Naive thymus-derived CD4-positive, alpha-beta T cell (primary cell): ENCODE measurements at regions not wholly inside any gene's neighbourhood (a gene's known extent, or its start where the extent isn't known, plus 50 kb on each side); places are given as distances from the start of the nearest gene placed in this dataset.
"Not testable (repeated sequence)": the region's sequence is repeated elsewhere in the genome, so short reads cannot be mapped to it uniquely, and the experiment has no call there.

Experiments used
- ATAC-seq: fragments of 150-1000 bp; cut with Tn5 transposase; 2 replicates; pipeline ENCODE4 v1.10.0; 2021; ENCODE audit warnings: mild to moderate bottlenecking, moderate library complexity
- CTCF ChIA-PET: fragments of 350-600 bp; sonication (Branson Sonifier 250); formaldehyde crosslinking; loops from one replicate; lab custom pipeline; 2021; ENCODE audit warnings: antibody characterized with exemption; lab: Charles Lee
- POLR2A ChIA-PET: fragments of 350-600 bp; sonication (Branson Sonifier 250); formaldehyde crosslinking; loops from one replicate; lab custom pipeline; 2021; ENCODE audit warnings: antibody characterized with exemption, inconsistent platforms; lab: Charles Lee
- DNase-seq, 9 donors: peaks; one replicate each; pipeline versions ENCODE4 v3.0.0 to v3.0.0-alpha.2; 2020 to 2022; ENCODE audit warnings: mixed read lengths in 1 of 9
- H3K27ac ChIP-seq: one replicate; pipeline ENCODE4 v1.7.0; 2013; ENCODE audit warnings: mild to moderate bottlenecking, low read depth, low read length, moderate library complexity
- H3K27me3 ChIP-seq, 2 donors: one replicate each; pipeline ENCODE4 v1.7.0; 2013; ENCODE audit warnings: low read length in 2 of 2, mild to moderate bottlenecking in 2 of 2, moderate library complexity in 2 of 2; ENCODE audit not compliant: control insufficient read depth in 2 of 2, insufficient read depth in 2 of 2
- H3K36me3 ChIP-seq, 3 experiments: 1 replicate in 2 of 3; 2 replicates in 1 of 3; pipeline ENCODE4 v1.7.0; 2013; ENCODE audit warnings: low read length in 3 of 3, mild to moderate bottlenecking in 3 of 3, moderate library complexity in 1 of 3; ENCODE audit not compliant: insufficient read depth in 3 of 3, control insufficient read depth in 2 of 3
- H3K4me1 ChIP-seq, 2 donors: one replicate each; pipeline ENCODE4 v1.7.0; 2013; ENCODE audit warnings: low read length in 2 of 2, mild to moderate bottlenecking in 2 of 2, moderate library complexity in 1 of 2; ENCODE audit not compliant: control insufficient read depth in 2 of 2, insufficient read depth in 2 of 2
- H3K4me3 ChIP-seq: 2 replicates; pipeline ENCODE4 v1.7.0; 2013; ENCODE audit warnings: mild to moderate bottlenecking, low read length
- H3K9me3 ChIP-seq, 3 experiments: 1 replicate in 2 of 3; 2 replicates in 1 of 3; pipeline ENCODE4 v1.7.0; 2013; ENCODE audit warnings: low read length in 3 of 3; ENCODE audit not compliant: control insufficient read depth in 2 of 3
- H3K27ac Mint-ChIP-seq, 9 donors: one replicate each; pipeline ENCODE4 v1.8.0; 2020 to 2022; ENCODE audit warnings: mixed read lengths in 9 of 9, mild to moderate bottlenecking in 8 of 9, moderate library complexity in 5 of 9, inconsistent platforms in 2 of 9
- H3K27me3 Mint-ChIP-seq, 5 donors: one replicate each; pipeline ENCODE4 v1.8.0; 2021 to 2022; ENCODE audit warnings: mixed read lengths in 5 of 5, mild to moderate bottlenecking in 1 of 5
- H3K36me3 Mint-ChIP-seq, 5 donors: one replicate each; pipeline ENCODE4 v1.8.0; 2020 to 2022; ENCODE audit warnings: mixed read lengths in 5 of 5, mild to moderate bottlenecking in 3 of 5, inconsistent platforms in 1 of 5
- H3K4me1 Mint-ChIP-seq, 7 donors: one replicate each; pipeline ENCODE4 v1.8.0; 2020 to 2022; ENCODE audit warnings: mixed read lengths in 7 of 7, mild to moderate bottlenecking in 3 of 7, inconsistent platforms in 1 of 7
- H3K4me3 Mint-ChIP-seq, 10 donors: one replicate each; pipeline ENCODE4 v1.8.0; 2020 to 2022; ENCODE audit warnings: mild to moderate bottlenecking in 10 of 10, mixed read lengths in 10 of 10, moderate library complexity in 6 of 10, inconsistent platforms in 2 of 10
- H3K9me3 Mint-ChIP-seq, 11 donors: one replicate each; pipeline ENCODE4 v1.8.0; 2020 to 2022; ENCODE audit warnings: mixed read lengths in 11 of 11, mild to moderate bottlenecking in 4 of 11, inconsistent platforms in 1 of 11, moderate library complexity in 1 of 11
- intact Hi-C, 2 donors: fragments of 100-400 bp; cut with micrococcal nuclease; formaldehyde crosslinking; loops; one replicate each; pipeline ENCODE4 v1.15.1; 2023

DNA sequence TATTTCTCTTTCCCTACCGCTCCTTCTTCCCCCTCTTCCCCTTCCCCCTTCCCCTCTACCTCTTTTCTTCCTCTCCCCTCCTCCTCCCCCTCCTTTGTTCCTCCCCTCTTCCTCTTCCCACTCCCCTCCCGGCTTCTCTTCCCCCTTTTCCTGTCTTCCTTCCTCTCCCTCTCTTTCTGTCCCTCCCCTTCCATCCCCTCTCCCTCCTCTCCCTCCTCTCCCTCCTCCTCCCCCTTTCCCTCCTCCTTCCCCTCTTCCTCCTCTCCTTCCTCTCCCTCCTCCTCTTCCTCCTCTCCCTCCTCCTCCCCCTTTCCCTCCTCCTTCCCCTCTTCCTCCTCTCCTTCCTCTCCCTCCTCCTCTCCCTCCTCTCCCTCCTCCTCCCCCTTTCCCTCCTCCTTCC lies 81.5 kb downstream of the TFAP2C start:
- H3K36me3 ChIP-seq, H3K4me3 Mint-ChIP-seq, CTCF ChIA-PET, H3K9me3 ChIP-seq, DNase-seq, intact Hi-C loops, ATAC-seq, H3K4me1 ChIP-seq, H3K4me3 ChIP-seq, H3K27ac ChIP-seq, H3K27ac Mint-ChIP-seq, H3K36me3 Mint-ChIP-seq, POLR2A ChIA-PET, H3K27me3 ChIP-seq, H3K4me1 Mint-ChIP-seq: not testable (repeated sequence)
- H3K27me3 Mint-ChIP-seq, result peaks cover 0 to 24% (median 22%) of the 10 kb centered on the region in 5 donors
- H3K9me3 Mint-ChIP-seq, result peaks cover 0 to 13% (median 0%) of the 10 kb centered on the region in 11 donors

DNA sequence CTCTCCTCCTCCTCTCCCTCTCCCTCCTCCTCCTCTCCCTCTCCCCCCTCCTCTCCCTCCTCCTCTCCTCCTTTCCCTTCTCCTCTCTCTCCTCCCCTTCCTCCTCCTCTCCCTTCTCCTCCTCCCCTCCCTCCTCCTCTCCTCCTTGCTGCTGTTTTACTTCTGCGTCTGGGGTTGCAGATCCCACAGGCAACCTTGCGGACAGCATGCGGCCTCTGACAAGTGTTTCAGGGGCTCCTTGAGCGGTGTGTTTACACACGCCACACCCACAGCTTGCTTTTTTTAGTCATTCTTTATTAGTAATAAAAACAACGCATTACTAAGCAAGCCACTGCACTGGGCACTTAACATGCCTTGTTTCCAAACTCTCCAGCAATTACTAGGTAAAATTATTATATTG lies 81.9 kb downstream of the TFAP2C start:
- no peak overlapping the region for H3K27ac ChIP-seq
- POLR2A ChIA-PET, result no interaction called here
- DNase-seq, result no peak
- no peak overlapping the region for H3K4me3 Mint-ChIP-seq
- H3K4me1 Mint-ChIP-seq, result peaks cover 0 to 2% (median 0%) of the 10 kb centered on the region in 7 donors
- H3K36me3 Mint-ChIP-seq, result peaks cover 0 to 5% (median 0%) of the 10 kb centered on the region in 5 donors
- H3K4me1 ChIP-seq, result no peaks in the 10 kb centered on the region
- CTCF ChIA-PET, result no interaction called here
- intact Hi-C loops, result no loop called here
- no peak overlapping the region for H3K4me3 ChIP-seq
- H3K27me3 ChIP-seq, result no peaks in the 10 kb centered on the region
- H3K27ac Mint-ChIP-seq, result no peak overlapping the region
- H3K9me3 ChIP-seq, result no peaks in the 10 kb centered on the region
- H3K36me3 ChIP-seq, result no peaks in the 10 kb centered on the region
- no peak for ATAC-seq
- peaks cover 0 to 10% (median 0%) of the 10 kb centered on the region in 11 donors for H3K9me3 Mint-ChIP-seq
- peaks cover 0 to 25% (median 20%) of the 10 kb centered on the region in 5 donors for H3K27me3 Mint-ChIP-seq

DNA sequence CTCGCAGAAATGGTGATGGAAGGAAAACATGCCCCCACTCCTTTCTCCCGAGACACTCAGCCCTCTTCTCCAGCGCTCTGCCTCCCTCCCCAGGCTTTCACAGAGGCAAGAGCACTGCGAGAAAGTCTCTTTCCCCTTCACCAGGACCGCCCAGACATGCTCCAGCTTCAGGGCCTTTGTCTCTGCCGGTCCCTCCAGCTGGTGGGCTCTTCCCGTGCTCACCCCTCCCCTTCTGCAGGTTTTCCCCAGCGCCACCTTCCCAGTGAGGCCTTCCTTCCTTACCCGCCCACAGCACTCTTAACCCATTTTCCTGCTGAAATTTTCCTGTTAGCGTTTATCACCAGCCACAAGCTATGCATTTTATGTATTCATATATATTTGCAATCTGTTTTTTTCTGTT lies 86.2 kb downstream of the TFAP2C start:
- no peak for DNase-seq
- CTCF ChIA-PET, result no interaction called here
- H3K36me3 Mint-ChIP-seq, result peaks cover 0 to 5% (median 0%) of the 10 kb centered on the region in 5 donors
- H3K27ac ChIP-seq, result no peak overlapping the region
- H3K36me3 ChIP-seq, result no peaks in the 10 kb centered on the region
- ATAC-seq, result no peak
- no peaks in the 10 kb centered on the region for H3K27me3 ChIP-seq
- H3K9me3 Mint-ChIP-seq, result peaks cover 0 to 9% (median 0%) of the 10 kb centered on the region in 11 donors
- H3K4me3 Mint-ChIP-seq, result no peak overlapping the region
- POLR2A ChIA-PET, result no interaction called here
- no peak overlapping the region for H3K27ac Mint-ChIP-seq
- H3K27me3 Mint-ChIP-seq, result peaks cover 0 to 26% (median 16%) of the 10 kb centered on the region in 5 donors
- no peaks in the 10 kb centered on the region for H3K9me3 ChIP-seq
- H3K4me3 ChIP-seq, result no peak overlapping the region
- intact Hi-C loops, result no loop called here
- no peaks in the 10 kb centered on the region for H3K4me1 ChIP-seq
- peaks cover 0 to 2% (median 0%) of the 10 kb centered on the region in 7 donors for H3K4me1 Mint-ChIP-seq

GRCh38 chr20:56715902-56716519 lies 86.9 kb downstream of the TFAP2C start:
- Mint-ChIP-seq H3K9me3 (peaks cover 0 to 9% (median 0%) of the 10 kb centered on the region in 11 donors), H3K4me3 (no peak overlapping the region), H3K27ac (no peak overlapping the region), H3K36me3 (peaks cover 0 to 5% (median 0%) of the 10 kb centered on the region in 5 donors), H3K4me1 (peaks cover 0 to under 1% (median 0%) of the 10 kb centered on the region in 7 donors), H3K27me3 (peaks cover 0 to 25% (median 16%) of the 10 kb centered on the region in 5 donors)
- ATAC-seq (no peak), DNase-seq (no peak)
- intact Hi-C loops, result no loop called here
- no peaks in the 10 kb centered on the region for H3K4me1 ChIP-seq
- no peaks in the 10 kb centered on the region for H3K9me3 ChIP-seq
- H3K27ac ChIP-seq, result no peak overlapping the region
- no peaks in the 10 kb centered on the region for H3K36me3 ChIP-seq
- CTCF ChIA-PET, result no interaction called here
- no peaks in the 10 kb centered on the region for H3K27me3 ChIP-seq
- POLR2A ChIA-PET, result no interaction called here
- no peak overlapping the region for H3K4me3 ChIP-seq

DNA sequence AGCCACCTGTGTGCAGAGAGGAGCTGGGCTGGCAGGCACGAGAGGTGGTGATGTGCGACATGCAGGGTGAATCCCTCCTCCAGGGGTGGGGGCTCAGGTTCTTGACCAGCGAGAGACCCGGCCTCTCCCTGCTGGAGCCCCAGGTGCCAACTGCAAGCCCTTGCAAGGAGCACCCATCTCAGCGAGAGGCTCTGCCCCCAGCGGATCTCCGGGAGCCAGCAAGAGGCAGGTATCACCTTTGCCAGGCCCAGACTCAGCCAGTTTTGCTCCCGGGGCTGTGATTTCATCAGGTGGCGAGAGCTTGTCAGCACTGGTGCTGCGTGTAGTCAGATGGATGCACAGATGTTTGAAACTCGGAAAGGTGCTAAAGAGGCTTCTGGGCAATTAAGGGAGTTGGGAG lies 87.7 kb downstream of the TFAP2C start:
- peaks cover 0 to 5% (median 0%) of the 10 kb centered on the region in 11 donors for H3K9me3 Mint-ChIP-seq
- Histone ChIP-seq H3K9me3 (no peaks in the 10 kb centered on the region), H3K4me1 (no peaks in the 10 kb centered on the region), H3K27me3 (no peaks in the 10 kb centered on the region), H3K36me3 (no peaks in the 10 kb centered on the region), H3K4me3 (no peak overlapping the region), H3K27ac (no peak overlapping the region)
- CTCF ChIA-PET, result no interaction called here
- POLR2A ChIA-PET, result no interaction called here
- H3K4me1 Mint-ChIP-seq, result peaks cover 0 to 1% (median 0%) of the 10 kb centered on the region in 7 donors
- intact Hi-C loops, result no loop called here
- H3K4me3 Mint-ChIP-seq, result no peak overlapping the region
- H3K27ac Mint-ChIP-seq, result no peak overlapping the region
- H3K27me3 Mint-ChIP-seq, result peaks cover 0 to 17% (median 10%) of the 10 kb centered on the region in 5 donors
- H3K36me3 Mint-ChIP-seq, result no peaks in the 10 kb centered on the region
- no peak for ATAC-seq
- DNase-seq, result no peak

GRCh38 chr20:56718816-56719215 lies 89.7 kb downstream of the TFAP2C start:
- Mint-ChIP-seq H3K9me3 (peaks cover 0 to 4% (median 0%) of the 10 kb centered on the region in 11 donors), H3K27ac (no peak overlapping the region), H3K4me3 (no peak overlapping the region), H3K27me3 (peaks cover 0 to 18% (median 10%) of the 10 kb centered on the region in 5 donors), H3K4me1 (peaks cover 0 to 6% (median 0%) of the 10 kb centered on the region in 7 donors), H3K36me3 (no peaks in the 10 kb centered on the region)
- no peak overlapping the region for H3K4me3 ChIP-seq
- DNase-seq, result no peak
- intact Hi-C loops, result no loop called here
- no peaks in the 10 kb centered on the region for H3K9me3 ChIP-seq
- H3K4me1 ChIP-seq, result no peaks in the 10 kb centered on the region
- POLR2A ChIA-PET, result no interaction called here
- H3K27ac ChIP-seq, result no peak overlapping the region
- CTCF ChIA-PET, result no interaction called here
- no peaks in the 10 kb centered on the region for H3K36me3 ChIP-seq
- no peak for ATAC-seq
- H3K27me3 ChIP-seq, result no peaks in the 10 kb centered on the region

DNA sequence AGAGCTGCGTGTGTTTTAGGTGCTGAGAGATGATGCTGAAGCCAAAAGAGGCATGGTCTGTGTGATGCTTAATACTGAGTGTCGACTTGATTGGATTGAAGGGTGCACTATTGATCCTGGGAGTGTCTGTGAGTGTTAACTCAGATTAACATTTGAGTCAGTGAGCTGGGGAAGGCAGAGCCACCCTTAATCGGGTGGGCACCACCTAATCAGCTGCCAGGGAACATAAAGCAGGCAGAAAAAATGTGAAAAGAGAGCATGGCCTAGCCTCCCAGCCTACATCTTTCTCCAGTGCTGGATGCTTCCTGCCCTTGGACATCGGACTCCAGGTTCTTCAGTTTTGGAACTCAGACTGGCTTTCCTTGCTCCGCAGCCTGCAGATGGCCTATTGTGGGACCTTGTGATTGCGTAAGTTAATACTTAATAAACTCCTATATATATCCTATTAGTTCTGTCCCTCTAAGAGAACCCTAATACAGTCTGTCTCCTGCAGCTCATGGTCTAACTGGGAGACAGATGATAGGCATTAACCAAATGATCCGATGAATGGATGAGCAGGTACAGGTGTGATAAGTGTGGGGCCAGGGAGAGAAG lies 91.6 kb downstream of the TFAP2C start:
- Mint-ChIP-seq H3K4me3 (no peak overlapping the region), H3K4me1 (peaks cover 0 to 6% (median 0%) of the 10 kb centered on the region in 7 donors), H3K9me3 (peaks cover 0 to 4% (median 0%) of the 10 kb centered on the region in 11 donors), H3K27ac (no peak overlapping the region), H3K36me3 (no peaks in the 10 kb centered on the region), H3K27me3 (peaks cover 0 to 28% (median 7%) of the 10 kb centered on the region in 5 donors)
- no peak overlapping the region for H3K27ac ChIP-seq
- no peaks in the 10 kb centered on the region for H3K27me3 ChIP-seq
- no peaks in the 10 kb centered on the region for H3K4me1 ChIP-seq
- DNase-seq, result no peak
- POLR2A ChIA-PET, result no interaction called here
- H3K36me3 ChIP-seq, result no peaks in the 10 kb centered on the region
- no peak overlapping the region for H3K4me3 ChIP-seq
- CTCF ChIA-PET, result no interaction called here
- intact Hi-C loops, result no loop called here
- ATAC-seq, result no peak
- H3K9me3 ChIP-seq, result no peaks in the 10 kb centered on the region
